Caki2 (cell line): ENCODE measurements at regions not wholly inside any gene's neighbourhood (a gene's known extent, or its start where the extent isn't known, plus 50 kb on each side); places are given as distances from the start of the nearest gene placed in this dataset.
"Not testable (repeated sequence)": the region's sequence is repeated elsewhere in the genome, so short reads cannot be mapped to it uniquely, and the experiment has no call there.

Experiments used
- DNase-seq: peaks from one replicate; pipeline ENCODE4 v3.0.0-alpha.2; 2015; ENCODE audit warnings: low read depth
- in situ Hi-C: cut with HindIII; loops from 2 replicates; pipeline ENCODE4 v1.10.0; 2016; ENCODE audit warnings: low sequenced_read_pairs, low pct_unique_long_range_greater_than_20kb, mixed read lengths

- no peak for DNase-seq
- in situ Hi-C loops, result no loop called here
Observed at GRCh38 chr9:10793306-10793705, 180.5 kb upstream of the PTPRD start.

DNA sequence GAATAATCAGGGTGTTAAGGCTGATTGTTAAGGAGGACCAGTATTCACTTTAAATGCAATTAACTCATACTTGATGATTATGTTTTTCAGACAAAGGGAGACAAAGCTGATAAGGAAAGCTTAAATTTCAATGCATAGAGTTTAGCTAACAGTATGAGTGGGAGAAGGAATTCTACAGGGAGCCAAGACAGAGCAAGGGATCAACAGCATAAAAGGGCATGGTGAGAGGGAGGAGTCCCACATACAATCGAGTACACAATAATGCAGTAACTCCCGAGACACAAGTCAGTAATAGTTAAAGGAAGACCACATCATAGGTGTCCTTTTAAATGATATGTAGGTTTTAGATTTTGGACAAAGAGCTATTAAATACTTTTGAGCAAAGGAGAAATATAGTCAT lies 191.7 kb upstream of the PTPRD start:
- DNase-seq, result no peak
- in situ Hi-C loops, result no loop called here

GRCh38 chr9:10806868-10807267 lies 194.1 kb upstream of the PTPRD start:
- in situ Hi-C loops, result no loop called here
- no peak for DNase-seq

DNA sequence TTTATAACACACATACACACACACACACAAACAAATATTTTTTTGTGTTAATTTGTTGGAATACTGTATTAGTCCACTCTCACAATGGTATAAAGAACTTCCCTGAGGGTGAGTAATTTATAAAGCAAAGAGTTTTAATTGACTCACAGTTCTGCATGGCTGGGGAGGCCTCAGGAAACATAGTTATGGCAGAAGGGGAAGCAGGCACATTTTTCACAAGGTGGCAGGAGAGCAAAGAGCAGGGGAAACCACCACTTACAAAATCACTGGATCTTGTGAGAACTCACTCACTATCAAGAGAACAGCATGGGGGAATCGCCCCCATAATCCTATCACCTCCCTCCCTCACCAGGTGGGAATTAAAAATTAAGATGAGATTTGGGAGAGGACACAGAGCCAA lies 205.4 kb upstream of the PTPRD start:
- DNase-seq, result no peak
- in situ Hi-C loops, result no loop called here

DNA sequence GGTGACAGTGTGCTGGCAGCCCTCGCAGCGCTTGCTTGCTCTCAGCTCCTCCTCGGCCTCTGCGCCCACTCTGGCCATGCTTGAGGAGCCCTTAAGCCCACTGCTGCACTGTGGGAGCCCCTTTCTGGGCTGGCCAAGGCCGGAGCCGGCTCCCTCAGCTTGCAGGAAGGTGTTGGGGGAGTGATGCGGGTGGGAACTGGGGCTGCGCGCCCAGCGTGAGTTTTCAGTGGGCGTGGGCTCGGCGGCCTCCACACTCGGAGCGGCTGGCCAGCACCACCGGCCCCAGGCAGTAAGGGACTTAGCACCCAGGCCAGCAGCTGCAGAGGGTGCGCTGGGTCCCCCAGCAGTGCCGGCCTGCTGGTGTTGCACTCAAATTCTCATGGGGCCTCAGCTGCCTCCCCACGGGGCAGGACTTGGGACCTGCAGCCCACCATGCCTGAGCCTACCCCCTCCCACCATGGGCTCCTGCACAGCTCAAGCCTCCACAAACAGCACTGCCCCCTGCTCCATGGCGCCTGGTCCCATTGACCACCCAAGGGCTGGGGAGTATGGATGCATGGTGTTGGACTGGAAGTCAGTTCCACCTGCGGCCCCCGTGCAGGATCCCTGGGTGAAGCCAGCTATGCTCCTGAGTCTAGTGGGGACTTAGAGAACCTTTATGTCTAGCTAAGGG lies 223.1 kb upstream of the PTPRD start:
- no peak for DNase-seq
- in situ Hi-C loops, result no loop called here

- DNase-seq, result no peak
- in situ Hi-C loops, result no loop called here
Observed at GRCh38 chr9:10843151-10843550, 230.3 kb upstream of the PTPRD start.

- in situ Hi-C loops, result no loop called here
- DNase-seq, result no peak
Observed at GRCh38 chr9:10855847-10856246, 243.0 kb upstream of the PTPRD start.

DNA sequence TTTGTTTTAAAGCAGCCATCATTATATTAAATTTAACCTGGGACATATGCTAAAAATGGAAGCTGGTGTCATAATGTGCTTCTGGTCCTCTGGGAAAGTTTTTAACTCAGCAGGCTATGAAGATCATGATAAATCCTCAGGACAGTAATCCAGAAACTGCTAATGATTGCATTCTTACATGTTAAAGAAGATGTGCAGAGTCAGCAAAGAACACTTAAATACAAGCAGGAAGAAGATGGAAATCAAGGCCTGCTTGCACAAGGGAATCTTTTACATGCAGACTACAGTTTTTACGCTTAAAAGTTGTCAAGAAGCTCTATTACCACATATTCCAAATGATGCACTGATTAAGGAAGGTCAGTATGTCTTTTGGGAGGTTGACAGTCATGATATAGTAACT lies 246.0 kb upstream of the PTPRD start:
- in situ Hi-C loops, result no loop called here
- no peak for DNase-seq

DNA sequence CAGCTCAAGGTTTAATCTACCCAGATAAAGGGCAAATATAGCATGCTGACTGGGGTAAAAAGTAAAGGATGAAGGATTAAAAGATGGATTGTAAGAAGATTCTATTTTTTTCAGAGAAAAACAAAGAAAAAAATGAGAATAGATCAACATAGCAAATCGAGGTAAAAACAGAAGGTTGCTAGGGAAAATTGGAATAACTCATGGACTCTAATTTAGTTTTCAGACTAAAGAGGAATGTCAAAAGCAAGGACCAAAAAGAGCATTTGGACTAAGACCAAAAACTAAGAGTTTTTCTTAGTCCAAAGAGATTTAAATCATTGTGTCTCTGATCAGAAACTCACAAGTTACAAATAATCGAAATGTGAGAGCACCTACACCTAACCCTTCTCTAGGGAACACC lies 250.7 kb upstream of the PTPRD start:
- in situ Hi-C loops, result no loop called here
- DNase-seq, result no peak

DNA sequence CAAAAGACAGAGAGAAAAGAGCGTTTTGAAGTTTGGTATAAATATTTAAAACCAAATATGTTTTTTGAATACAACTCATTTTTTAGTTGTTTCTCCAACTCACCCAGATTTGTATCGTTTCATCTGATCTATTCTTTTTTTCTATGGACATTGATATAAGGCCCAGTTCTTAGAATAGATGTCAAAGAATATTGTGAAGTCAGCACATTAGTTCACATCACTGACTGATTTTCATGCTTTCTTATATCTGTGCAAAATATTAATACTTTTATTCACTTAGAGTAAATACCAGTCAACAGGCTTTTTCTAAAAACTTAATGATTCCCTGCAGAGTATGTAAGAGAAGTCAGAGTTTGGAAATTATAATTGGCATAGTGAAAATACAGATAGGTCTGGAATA lies 254.4 kb upstream of the PTPRD start:
- in situ Hi-C loops, result no loop called here
- no peak for DNase-seq

- in situ Hi-C loops, result no loop called here
- DNase-seq, result no peak
Observed at GRCh38 chr9:10869687-10870086, 256.9 kb upstream of the PTPRD start.

DNA sequence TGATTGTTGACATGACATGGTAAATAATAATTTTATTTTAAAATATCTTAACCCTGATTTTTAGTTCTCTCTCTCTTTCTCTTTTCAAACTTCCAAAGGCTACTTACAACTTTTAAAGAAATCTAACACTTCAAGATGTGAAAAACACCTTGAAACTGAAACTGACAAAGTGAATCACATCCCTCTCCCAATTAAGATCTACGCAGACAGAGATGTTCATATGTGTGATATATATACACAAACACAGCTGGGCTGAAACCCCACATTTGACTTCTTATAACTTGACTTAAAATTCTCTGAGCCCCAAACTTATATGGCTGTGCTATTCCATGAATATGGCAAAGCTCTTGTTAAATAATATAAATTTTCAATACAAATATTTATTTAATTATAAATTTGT lies 261.2 kb upstream of the PTPRD start:
- in situ Hi-C loops, result no loop called here
- DNase-seq, result no peak

- DNase-seq, result no peak
- in situ Hi-C loops, result no loop called here
Observed at GRCh38 chr9:10875752-10876151, 262.9 kb upstream of the PTPRD start.

GRCh38 chr9:10876333-10876732 lies 263.5 kb upstream of the PTPRD start:
- no peak for DNase-seq
- in situ Hi-C loops, result no loop called here

DNA sequence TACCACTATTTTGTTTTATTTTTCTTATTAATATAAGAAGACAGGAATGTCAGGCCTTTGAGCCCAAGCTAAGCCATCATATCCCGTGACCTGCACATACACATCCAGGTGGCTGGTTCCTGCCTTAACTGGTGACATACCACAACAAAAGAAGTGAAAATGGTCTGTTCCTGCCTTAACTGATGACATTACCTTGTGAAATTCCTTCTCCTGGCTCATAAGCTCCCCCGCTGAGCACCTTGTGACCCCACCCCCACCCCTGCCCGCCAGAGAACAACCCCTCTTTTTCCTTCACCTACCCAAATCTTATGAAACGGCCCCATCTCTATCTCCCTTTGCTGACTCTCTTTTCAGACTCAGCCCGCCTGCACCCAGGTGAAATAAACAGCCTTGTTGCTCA lies 277.5 kb upstream of the PTPRD start:
- in situ Hi-C loops, DNase-seq: not testable (repeated sequence)

DNA sequence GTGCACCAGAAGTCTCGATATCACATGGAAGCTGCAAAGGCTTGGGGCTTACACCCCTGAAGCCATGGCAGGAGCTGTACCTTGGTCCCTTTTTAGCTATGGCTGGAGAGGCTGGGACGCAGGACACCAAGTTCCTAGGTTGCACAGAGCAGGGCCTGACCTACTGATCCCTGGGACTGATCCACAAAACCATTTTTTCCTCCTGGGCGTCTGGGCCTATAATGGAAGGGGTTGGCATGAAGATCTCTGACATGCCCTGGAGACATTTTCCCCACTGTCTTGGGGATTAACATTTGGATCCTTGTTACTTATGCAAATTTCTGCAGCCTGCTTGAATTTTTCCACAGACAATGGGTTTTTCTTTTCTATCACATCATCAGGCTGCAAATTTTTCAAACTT lies 286.7 kb upstream of the PTPRD start:
- in situ Hi-C loops, result no loop called here
- no peak for DNase-seq

GRCh38 chr9:10903969-10904368 lies 291.2 kb upstream of the PTPRD start:
- in situ Hi-C loops, result no loop called here
- no peak for DNase-seq

DNA sequence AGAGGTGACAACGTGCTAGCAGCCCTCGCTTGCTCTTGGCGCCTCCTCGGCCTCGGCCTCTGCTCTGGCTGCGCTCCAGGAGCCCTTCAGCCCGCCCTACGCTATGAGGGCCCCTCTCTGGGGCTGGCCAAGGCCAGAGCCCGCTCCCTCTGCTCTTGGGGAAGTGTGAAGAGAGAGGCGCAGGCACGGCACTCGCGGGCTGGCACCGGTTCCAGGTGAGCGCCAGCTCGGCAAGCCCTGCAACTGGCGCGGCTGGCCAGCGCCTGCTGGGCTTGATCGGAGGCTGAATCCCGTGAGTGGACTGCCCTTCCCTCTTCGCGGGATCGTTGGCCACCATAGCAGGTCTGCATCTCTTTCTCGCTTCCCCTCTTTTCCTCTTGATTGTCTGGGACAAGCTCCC lies 298.0 kb upstream of the PTPRD start:
- no peak for DNase-seq
- in situ Hi-C loops, result no loop called here

- in situ Hi-C loops, result no loop called here
- no peak for DNase-seq
Observed at GRCh38 chr9:10911373-10911772, 298.6 kb upstream of the PTPRD start.

GRCh38 chr9:10917001-10917400 lies 304.2 kb upstream of the PTPRD start:
- in situ Hi-C loops, result no loop called here
- DNase-seq, result no peak

DNA sequence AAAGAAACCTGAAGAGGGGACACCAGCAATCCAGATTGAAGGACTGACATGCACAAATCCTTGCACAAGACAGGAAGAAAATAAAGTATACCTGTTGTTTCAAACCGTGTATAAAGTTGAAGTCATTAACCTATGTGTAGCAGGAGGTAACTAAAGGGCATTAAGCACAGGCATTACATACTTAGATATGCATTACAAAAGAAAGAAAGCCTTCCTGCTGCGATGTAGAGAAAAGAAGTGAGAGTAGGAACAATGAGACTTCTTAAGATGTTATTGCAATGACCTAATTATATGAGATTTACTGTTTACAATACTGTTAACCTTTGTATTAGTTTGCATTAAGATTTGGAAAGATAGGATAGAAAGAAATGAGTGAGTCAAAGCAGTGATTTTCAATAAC lies 308.9 kb upstream of the PTPRD start:
- in situ Hi-C loops, result no loop called here
- no peak for DNase-seq
